ENCODE measurements at regions not wholly inside any gene's neighbourhood (a gene's known extent, or its start where the extent isn't known, plus 50 kb on each side); places are given as distances from the start of the nearest gene placed in this dataset.

- TF ChIP-seq CTCF (IDR thresholded peaks at IDR 0.05; ENCODE audit: low read depth, low read length) = no peak
- H3K4me3 ChIP-seq (ENCODE audit: low read depth, low read length) = no peak overlapping the region
Observed at GRCh38 chr6:154920495-154921200, 74.5 kb upstream of the TIAM2 start.

- no peak for TF ChIP-seq CTCF (IDR thresholded peaks at IDR 0.05; ENCODE audit: low read depth, low read length)
- H3K4me3 ChIP-seq (ENCODE audit: low read depth, low read length) = no peak overlapping the region
Observed at GRCh38 chr6:154921482-154921881, 73.6 kb upstream of the TIAM2 start.

GRCh38 chr6:154923199-154923869, 71.8 kb upstream of the TIAM2 start:
- TF ChIP-seq CTCF (IDR thresholded peaks at IDR 0.05; ENCODE audit: low read depth, low read length) = no peak
- H3K4me3 ChIP-seq (ENCODE audit: low read depth, low read length) = no peak overlapping the region

GRCh38 chr6:154925130-154925529, 70.0 kb upstream of the TIAM2 start:
- no peak for TF ChIP-seq CTCF (IDR thresholded peaks at IDR 0.05; ENCODE audit: low read depth, low read length)
- no peak overlapping the region for H3K4me3 ChIP-seq (ENCODE audit: low read depth, low read length)

GRCh38 chr6:154926366-154926765, 68.7 kb upstream of the TIAM2 start:
- H3K4me3 ChIP-seq (ENCODE audit: low read depth, low read length) = no peak overlapping the region
- no peak for TF ChIP-seq CTCF (IDR thresholded peaks at IDR 0.05; ENCODE audit: low read depth, low read length)

- no peak overlapping the region for H3K4me3 ChIP-seq (ENCODE audit: low read depth, low read length)
- TF ChIP-seq CTCF (IDR thresholded peaks at IDR 0.05; ENCODE audit: low read depth, low read length) = peak; percentile 62
Observed at GRCh38 chr6:154928325-154928922, 66.7 kb upstream of the TIAM2 start.

GRCh38 chr6:154930451-154930851, 64.7 kb upstream of the TIAM2 start:
- H3K4me3 ChIP-seq (ENCODE audit: low read depth, low read length) = no peak overlapping the region
- TF ChIP-seq CTCF (IDR thresholded peaks at IDR 0.05; ENCODE audit: low read depth, low read length) = no peak
